ENCODE measurements at regions not wholly inside any gene's neighbourhood (a gene's known extent, or its start where the extent isn't known, plus 50 kb on each side); places are given as distances from the start of the nearest gene placed in this dataset.

DNA sequence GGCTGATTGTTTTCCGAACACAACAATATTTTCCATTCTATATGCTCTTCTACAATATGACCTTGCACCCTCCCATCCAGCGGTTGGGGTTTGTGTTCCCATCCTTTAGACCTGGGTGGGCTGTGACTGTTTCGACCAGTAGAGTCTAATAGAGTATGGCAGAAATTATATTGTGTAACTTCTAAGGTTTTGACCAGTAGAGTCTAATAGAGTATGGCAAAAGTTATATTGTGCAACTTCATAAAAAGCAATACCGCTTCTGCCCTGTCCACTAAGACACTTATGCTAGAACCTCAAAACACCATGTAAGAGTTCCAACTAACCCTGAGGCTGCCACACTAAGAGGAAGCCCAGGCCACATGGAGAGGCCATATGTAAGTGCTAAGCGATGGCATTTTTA is 719.7 kb upstream of the TBX3 start:
- Histone ChIP-seq H4K20me1 (ENCODE audit: insufficient read depth, low read length, poor library complexity, severe bottlenecking) (no peaks in the 10 kb centered on the region), H3K36me3 (ENCODE audit: insufficient read depth, low read length) (no peaks in the 10 kb centered on the region), H3K4me3 (ENCODE audit: low read length, poor library complexity, severe bottlenecking) (no peak overlapping the region), H3K9me3 (ENCODE audit: insufficient read depth, low read depth, low read length) (no peaks in the 10 kb centered on the region), H3K27me3 (ENCODE audit: insufficient read depth, low read length, poor library complexity, severe bottlenecking) (no peaks in the 10 kb centered on the region), H3K9me2 (replicated peaks; ENCODE audit: low read depth, low read length) (no peaks in the 10 kb centered on the region), H3K9ac (ENCODE audit: low read depth, low read length, poor library complexity, severe bottlenecking) (no peak overlapping the region), H3K4me2 (ENCODE audit: low read depth, low read length, poor library complexity, severe bottlenecking) (no peak overlapping the region), H3K79me2 (ENCODE audit: insufficient read depth, low read length) (no peaks in the 10 kb centered on the region), H2AFZ (ENCODE audit: low read length) (no peak overlapping the region), H3F3A (ENCODE audit: low read depth) (no peaks in the 10 kb centered on the region), H3K4me1 (ENCODE audit: insufficient read depth, low read length, poor library complexity, severe bottlenecking) (no peaks in the 10 kb centered on the region)
- TF ChIP-seq, protein P1, sequence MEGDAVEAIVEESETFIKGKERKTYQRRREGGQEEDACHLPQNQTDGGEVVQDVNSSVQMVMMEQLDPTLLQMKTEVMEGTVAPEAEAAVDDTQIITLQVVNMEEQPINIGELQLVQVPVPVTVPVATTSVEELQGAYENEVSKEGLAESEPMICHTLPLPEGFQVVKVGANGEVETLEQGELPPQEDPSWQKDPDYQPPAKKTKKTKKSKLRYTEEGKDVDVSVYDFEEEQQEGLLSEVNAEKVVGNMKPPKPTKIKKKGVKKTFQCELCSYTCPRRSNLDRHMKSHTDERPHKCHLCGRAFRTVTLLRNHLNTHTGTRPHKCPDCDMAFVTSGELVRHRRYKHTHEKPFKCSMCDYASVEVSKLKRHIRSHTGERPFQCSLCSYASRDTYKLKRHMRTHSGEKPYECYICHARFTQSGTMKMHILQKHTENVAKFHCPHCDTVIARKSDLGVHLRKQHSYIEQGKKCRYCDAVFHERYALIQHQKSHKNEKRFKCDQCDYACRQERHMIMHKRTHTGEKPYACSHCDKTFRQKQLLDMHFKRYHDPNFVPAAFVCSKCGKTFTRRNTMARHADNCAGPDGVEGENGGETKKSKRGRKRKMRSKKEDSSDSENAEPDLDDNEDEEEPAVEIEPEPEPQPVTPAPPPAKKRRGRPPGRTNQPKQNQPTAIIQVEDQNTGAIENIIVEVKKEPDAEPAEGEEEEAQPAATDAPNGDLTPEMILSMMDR (conservative IDR thresholded peaks at IDR 0.05; ENCODE audit: low read length), result no peak
- TF ChIP-seq EZH2phosphoT487 (IDR thresholded peaks at IDR 0.05; ENCODE audit: borderline replicate concordance), result no peak

DNA sequence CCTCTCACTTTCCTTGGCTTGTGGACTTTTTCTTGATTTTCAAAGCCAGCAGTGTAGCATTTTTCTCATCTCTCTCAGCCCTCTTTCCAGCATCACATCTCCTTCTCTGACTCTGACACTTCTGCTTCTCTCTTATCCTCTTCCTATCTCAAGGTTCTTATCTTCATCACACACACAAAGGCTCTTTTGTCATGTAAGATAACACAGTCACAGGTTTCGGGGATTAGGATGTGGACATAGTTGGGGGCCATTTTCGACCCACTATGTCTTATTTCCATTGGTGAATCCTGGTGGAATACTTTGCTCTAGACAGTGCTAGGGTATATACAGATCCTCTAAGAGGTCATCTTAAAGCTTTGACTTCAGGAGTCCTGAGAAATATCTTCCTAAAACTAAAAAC is 719.3 kb upstream of the TBX3 start:
- no peak for TF ChIP-seq EZH2phosphoT487 (IDR thresholded peaks at IDR 0.05; ENCODE audit: borderline replicate concordance)
- TF ChIP-seq, protein P1 (conservative IDR thresholded peaks at IDR 0.05; ENCODE audit: low read length), result no peak
- no peaks in the 10 kb centered on the region for H3K27me3 ChIP-seq (ENCODE audit: insufficient read depth, low read length, poor library complexity, severe bottlenecking)
- no peaks in the 10 kb centered on the region for H3K9me3 ChIP-seq (ENCODE audit: insufficient read depth, low read depth, low read length)
- H3K4me1 ChIP-seq (ENCODE audit: insufficient read depth, low read length, poor library complexity, severe bottlenecking), result no peaks in the 10 kb centered on the region
- no peak overlapping the region for H3K4me2 ChIP-seq (ENCODE audit: low read depth, low read length, poor library complexity, severe bottlenecking)
- no peak overlapping the region for H3K4me3 ChIP-seq (ENCODE audit: low read length, poor library complexity, severe bottlenecking)
- no peaks in the 10 kb centered on the region for H3K36me3 ChIP-seq (ENCODE audit: insufficient read depth, low read length)
- H3K79me2 ChIP-seq (ENCODE audit: insufficient read depth, low read length), result no peaks in the 10 kb centered on the region
- no peak overlapping the region for H3K9ac ChIP-seq (ENCODE audit: low read depth, low read length, poor library complexity, severe bottlenecking)
- H4K20me1 ChIP-seq (ENCODE audit: insufficient read depth, low read length, poor library complexity, severe bottlenecking), result no peaks in the 10 kb centered on the region
- H3K9me2 ChIP-seq (replicated peaks; ENCODE audit: low read depth, low read length), result no peaks in the 10 kb centered on the region
- H3F3A ChIP-seq (ENCODE audit: low read depth), result no peaks in the 10 kb centered on the region
- no peak overlapping the region for H2AFZ ChIP-seq (ENCODE audit: low read length)

GRCh38 chr12:115402443-115403180 is 718.6 kb upstream of the TBX3 start:
- no peaks in the 10 kb centered on the region for H3K9me3 ChIP-seq (ENCODE audit: insufficient read depth, low read depth, low read length)
- H3K9ac ChIP-seq (ENCODE audit: low read depth, low read length, poor library complexity, severe bottlenecking), result no peak overlapping the region
- H3K4me3 ChIP-seq (ENCODE audit: low read length, poor library complexity, severe bottlenecking), result no peak overlapping the region
- H3F3A ChIP-seq (ENCODE audit: low read depth), result no peaks in the 10 kb centered on the region
- no peaks in the 10 kb centered on the region for H3K27me3 ChIP-seq (ENCODE audit: insufficient read depth, low read length, poor library complexity, severe bottlenecking)
- no peaks in the 10 kb centered on the region for H3K79me2 ChIP-seq (ENCODE audit: insufficient read depth, low read length)
- no peak overlapping the region for H3K4me2 ChIP-seq (ENCODE audit: low read depth, low read length, poor library complexity, severe bottlenecking)
- H3K4me1 ChIP-seq (ENCODE audit: insufficient read depth, low read length, poor library complexity, severe bottlenecking), result no peaks in the 10 kb centered on the region
- no peaks in the 10 kb centered on the region for H4K20me1 ChIP-seq (ENCODE audit: insufficient read depth, low read length, poor library complexity, severe bottlenecking)
- H2AFZ ChIP-seq (ENCODE audit: low read length), result no peak overlapping the region
- no peaks in the 10 kb centered on the region for H3K9me2 ChIP-seq (replicated peaks; ENCODE audit: low read depth, low read length)
- TF ChIP-seq, protein P1 (conservative IDR thresholded peaks at IDR 0.05; ENCODE audit: low read length), result no peak
- no peak for TF ChIP-seq EZH2phosphoT487 (IDR thresholded peaks at IDR 0.05; ENCODE audit: borderline replicate concordance)
- no peaks in the 10 kb centered on the region for H3K36me3 ChIP-seq (ENCODE audit: insufficient read depth, low read length)

All from Loucy (cell line).